ENCODE measurements at regions not wholly inside any gene's neighbourhood (a gene's known extent, or its start where the extent isn't known, plus 50 kb on each side); places are given as distances from the start of the nearest gene placed in this dataset.

- DNase-seq (ENCODE audit: insufficient read length, low spot score, missing footprints) = no peak
- Histone ChIP-seq H3K4me1 (ENCODE audit: insufficient read depth, low read length) (no peaks in the 10 kb centered on the region), H2AFZ (ENCODE audit: low read length) (no peak overlapping the region), H3K27ac (ENCODE audit: low read depth, low read length) (no peak overlapping the region), H3K4me2 (ENCODE audit: insufficient read depth, low read length) (no peak overlapping the region), H3K79me2 (ENCODE audit: insufficient read depth, low read length) (no peaks in the 10 kb centered on the region), H3K9me3 (ENCODE audit: low read depth, low read length) (no peaks in the 10 kb centered on the region), H3K27me3 (ENCODE audit: insufficient read depth, low read length) (peaks cover 16% of the 10 kb centered on the region), H4K20me1 (ENCODE audit: insufficient read depth, low read length) (no peaks in the 10 kb centered on the region), H3K4me3 (ENCODE audit: insufficient read depth, low read length) (no peak overlapping the region), H3K36me3 (ENCODE audit: insufficient read depth, low read length) (no peaks in the 10 kb centered on the region)
- no peak for TF ChIP-seq CTCF (IDR thresholded peaks at IDR 0.05; ENCODE audit: extremely low read depth, low read depth, low read length)
Observed at GRCh38 chr5:171669571-171669970, 116.0 kb upstream of the SMIM23 start.

DNA sequence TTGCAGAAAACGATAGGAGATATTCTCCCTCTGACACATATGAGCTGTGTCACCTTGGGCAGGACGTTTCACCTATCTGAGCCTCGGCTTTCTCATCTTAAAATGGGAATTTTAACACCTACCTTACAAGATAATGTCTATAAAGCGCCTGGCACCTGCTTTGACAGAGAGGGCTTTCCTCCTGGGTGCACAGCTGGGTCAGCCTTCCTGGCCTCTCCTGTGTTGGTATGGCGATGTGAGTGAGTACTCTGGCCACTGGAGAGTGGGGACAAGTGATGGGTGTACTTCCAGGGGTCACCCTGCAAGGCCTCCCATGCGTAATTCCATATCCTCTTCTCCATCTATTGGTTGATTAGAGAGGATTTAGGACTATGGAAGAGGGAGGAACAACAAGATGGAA lies 113.1 kb upstream of the SMIM23 start:
- Histone ChIP-seq H4K20me1 (ENCODE audit: insufficient read depth, low read length) (no peaks in the 10 kb centered on the region), H3K79me2 (ENCODE audit: insufficient read depth, low read length) (no peaks in the 10 kb centered on the region), H2AFZ (ENCODE audit: low read length) (no peak overlapping the region), H3K4me1 (ENCODE audit: insufficient read depth, low read length) (no peaks in the 10 kb centered on the region), H3K27ac (ENCODE audit: low read depth, low read length) (no peak overlapping the region), H3K9me3 (ENCODE audit: low read depth, low read length) (no peaks in the 10 kb centered on the region), H3K36me3 (ENCODE audit: insufficient read depth, low read length) (no peaks in the 10 kb centered on the region), H3K27me3 (ENCODE audit: insufficient read depth, low read length) (peaks cover 25% of the 10 kb centered on the region), H3K4me3 (ENCODE audit: insufficient read depth, low read length) (no peak overlapping the region), H3K4me2 (ENCODE audit: insufficient read depth, low read length) (no peak overlapping the region)
- DNase-seq (ENCODE audit: insufficient read length, low spot score, missing footprints) = no peak
- no peak for TF ChIP-seq CTCF (IDR thresholded peaks at IDR 0.05; ENCODE audit: extremely low read depth, low read depth, low read length)

GRCh38 chr5:171673328-171673727 lies 112.3 kb upstream of the SMIM23 start:
- no peak for DNase-seq (ENCODE audit: insufficient read length, low spot score, missing footprints)
- Histone ChIP-seq H3K9me3 (ENCODE audit: low read depth, low read length) (no peaks in the 10 kb centered on the region), H3K27ac (ENCODE audit: low read depth, low read length) (no peak overlapping the region), H3K4me1 (ENCODE audit: insufficient read depth, low read length) (no peaks in the 10 kb centered on the region), H3K4me3 (ENCODE audit: insufficient read depth, low read length) (no peak overlapping the region), H3K36me3 (ENCODE audit: insufficient read depth, low read length) (no peaks in the 10 kb centered on the region), H4K20me1 (ENCODE audit: insufficient read depth, low read length) (no peaks in the 10 kb centered on the region), H3K27me3 (ENCODE audit: insufficient read depth, low read length) (peaks cover 26% of the 10 kb centered on the region), H3K4me2 (ENCODE audit: insufficient read depth, low read length) (no peak overlapping the region), H3K79me2 (ENCODE audit: insufficient read depth, low read length) (no peaks in the 10 kb centered on the region), H2AFZ (ENCODE audit: low read length) (no peak overlapping the region)
- TF ChIP-seq CTCF (IDR thresholded peaks at IDR 0.05; ENCODE audit: extremely low read depth, low read depth, low read length) = no peak

- no peak overlapping the region for H3K4me2 ChIP-seq (ENCODE audit: insufficient read depth, low read length)
- no peaks in the 10 kb centered on the region for H3K79me2 ChIP-seq (ENCODE audit: insufficient read depth, low read length)
- H3K9me3 ChIP-seq (ENCODE audit: low read depth, low read length) = no peaks in the 10 kb centered on the region
- DNase-seq (ENCODE audit: insufficient read length, low spot score, missing footprints) = no peak
- H3K27ac ChIP-seq (ENCODE audit: low read depth, low read length) = no peak overlapping the region
- no peak overlapping the region for H3K4me3 ChIP-seq (ENCODE audit: insufficient read depth, low read length)
- peaks cover 26% of the 10 kb centered on the region for H3K27me3 ChIP-seq (ENCODE audit: insufficient read depth, low read length)
- no peak for TF ChIP-seq CTCF (IDR thresholded peaks at IDR 0.05; ENCODE audit: extremely low read depth, low read depth, low read length)
- H2AFZ ChIP-seq (ENCODE audit: low read length) = no peak overlapping the region
- H4K20me1 ChIP-seq (ENCODE audit: insufficient read depth, low read length) = no peaks in the 10 kb centered on the region
- no peaks in the 10 kb centered on the region for H3K4me1 ChIP-seq (ENCODE audit: insufficient read depth, low read length)
- no peaks in the 10 kb centered on the region for H3K36me3 ChIP-seq (ENCODE audit: insufficient read depth, low read length)
Observed at GRCh38 chr5:171673840-171674239, 111.8 kb upstream of the SMIM23 start.
